ENCODE measurements at regions not wholly inside any gene's neighbourhood (a gene's known extent, or its start where the extent isn't known, plus 50 kb on each side); places are given as distances from the start of the nearest gene placed in this dataset.

DNA sequence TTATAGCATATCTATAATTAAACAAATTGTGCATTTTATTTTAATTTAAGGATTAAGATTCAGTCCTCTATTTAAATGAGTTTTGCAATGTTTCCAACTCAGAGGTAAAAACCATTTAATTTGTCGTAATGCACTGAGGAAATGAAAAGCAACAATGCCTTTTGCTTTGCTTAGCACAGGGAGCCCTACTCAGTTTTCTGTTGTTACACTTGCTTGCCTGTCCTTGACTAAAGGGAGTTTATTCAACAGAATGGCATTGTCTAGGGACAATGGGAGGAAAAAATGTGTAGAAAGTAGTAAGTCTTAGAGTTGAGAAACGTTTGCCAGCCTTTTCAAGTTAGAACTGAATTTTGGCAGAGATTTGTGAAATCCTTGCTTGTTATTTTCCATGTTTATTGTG lies 734.2 kb upstream of the ANO3 start:
- Histone ChIP-seq H3K27ac (ENCODE audit: low read depth, low read length) (no peak overlapping the region), H3K27me3 (ENCODE audit: insufficient read depth, low read length) (no peaks in the 10 kb centered on the region), H3K9me3 (ENCODE audit: control insufficient read depth in 1 of 2, insufficient read depth in 1 of 2, low read depth in 1 of 2, low read length in 2 of 2) (peaks cover 8 to 11% of the 10 kb centered on the region in 2 experiments; a peak in 2 of 4 replicates), H3K4me3 (replicated peaks in 1 of 2; ENCODE audit: low read depth in 1 of 2, low read length in 2 of 2) (no peak overlapping the region), H3K9me2 (ENCODE audit: insufficient read depth) (no peaks in the 10 kb centered on the region), H2AFZ (ENCODE audit: low read depth, low read length, poor library complexity, severe bottlenecking) (no peak overlapping the region), H3K4me2 (ENCODE audit: low read length) (no peak overlapping the region), H3K36me3 (ENCODE audit: control insufficient read depth in 1 of 2, insufficient read depth in 2 of 2, low read length in 2 of 2) (no peaks in the 10 kb centered on the region), H4K20me1 (ENCODE audit: insufficient read depth) (no peaks in the 10 kb centered on the region), H3K79me2 (ENCODE audit: insufficient read depth, low read length) (no peaks in the 10 kb centered on the region), H3K9ac (ENCODE audit: low read length) (no peak overlapping the region), H3K4me1 (ENCODE audit: control insufficient read depth in 1 of 2, insufficient read depth in 2 of 2, low read length in 2 of 2) (no peaks in the 10 kb centered on the region)
- intact Hi-C loops (cut with micrococcal nuclease): no loop called here
- DNase-seq (ENCODE audit: low read depth, low spot score) (no peak), ATAC-seq (no peak)
- POLR2A ChIA-PET: no interaction called here
- TF ChIP-seq RAD21 (IDR thresholded peaks at IDR 0.05; ENCODE audit: low read depth) (no peak), ZFX (IDR thresholded peaks at IDR 0.05) (no peak), EGR1 (IDR thresholded peaks at IDR 0.05; ENCODE audit: low read depth) (no peak), SIN3A (IDR thresholded peaks at IDR 0.05; ENCODE audit: low read depth) (no peak), CBX3 (IDR thresholded peaks at IDR 0.05; ENCODE audit: low read depth) (no peak), ATF3 (IDR thresholded peaks at IDR 0.05) (no peak), POLR2AphosphoS5 (IDR thresholded peaks at IDR 0.05; ENCODE audit: low read depth, low read length) (no peak), EZH2phosphoT487 (IDR thresholded peaks at IDR 0.05; ENCODE audit: borderline replicate concordance) (no peak), TCF7L2 (IDR thresholded peaks at IDR 0.05; ENCODE audit: borderline replicate concordance, extremely low read depth, insufficient read depth, insufficient read length) (no peak)
- TF ChIP-seq, protein P1, sequence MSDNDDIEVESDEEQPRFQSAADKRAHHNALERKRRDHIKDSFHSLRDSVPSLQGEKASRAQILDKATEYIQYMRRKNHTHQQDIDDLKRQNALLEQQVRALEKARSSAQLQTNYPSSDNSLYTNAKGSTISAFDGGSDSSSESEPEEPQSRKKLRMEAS (IDR thresholded peaks at IDR 0.05): no peak
- BruUV-seq (replicated peaks): no TSS peak
- CTCF ChIA-PET: no interaction called here
- RAD21 ChIA-PET (ENCODE audit: low non-redundant PET in 1 of 2, low total read pairs in 2 of 2, uncharacterized antibody in 2 of 2, unreplicated experiment in 2 of 2): no interaction called here

- intact Hi-C loops (cut with micrococcal nuclease): no loop called here
- H3K4me1 ChIP-seq (ENCODE audit: control insufficient read depth in 1 of 2, insufficient read depth in 2 of 2, low read length in 2 of 2): no peaks in the 10 kb centered on the region
- no peaks in the 10 kb centered on the region for H4K20me1 ChIP-seq (ENCODE audit: insufficient read depth)
- BruUV-seq (replicated peaks): no TSS peak
- ATAC-seq (no peak), DNase-seq (ENCODE audit: low read depth, low spot score) (no peak)
- H3K36me3 ChIP-seq (ENCODE audit: control insufficient read depth in 1 of 2, insufficient read depth in 2 of 2, low read length in 2 of 2): no peaks in the 10 kb centered on the region
- no peaks in the 10 kb centered on the region for H3K27me3 ChIP-seq (ENCODE audit: insufficient read depth, low read length)
- peaks cover 10 to 11% of the 10 kb centered on the region in 2 experiments; a peak in 3 of 4 replicates for H3K9me3 ChIP-seq (ENCODE audit: control insufficient read depth in 1 of 2, insufficient read depth in 1 of 2, low read depth in 1 of 2, low read length in 2 of 2)
- no peak overlapping the region for H3K4me3 ChIP-seq (replicated peaks in 1 of 2; ENCODE audit: low read depth in 1 of 2, low read length in 2 of 2)
- POLR2A ChIA-PET: no interaction called here
- no peak overlapping the region for H2AFZ ChIP-seq (ENCODE audit: low read depth, low read length, poor library complexity, severe bottlenecking)
- no peak for TF ChIP-seq FOSL1 (IDR thresholded peaks at IDR 0.05; ENCODE audit: low read depth)
- TF ChIP-seq ELF1 (IDR thresholded peaks at IDR 0.05; ENCODE audit: borderline replicate concordance, low read depth): no peak
- TF ChIP-seq POLR2AphosphoS5 (IDR thresholded peaks at IDR 0.05; ENCODE audit: low read depth, low read length): no peak
- TF ChIP-seq RAD21 (IDR thresholded peaks at IDR 0.05; ENCODE audit: low read depth): no peak
- TF ChIP-seq POLR2A (IDR thresholded peaks at IDR 0.05; ENCODE audit: borderline replicate concordance, extremely low read depth, insufficient read depth, insufficient read length): no peak
- TF ChIP-seq SIN3A (IDR thresholded peaks at IDR 0.05; ENCODE audit: low read depth): no peak
- CTCF ChIA-PET: no interaction called here
- H3K4me2 ChIP-seq (ENCODE audit: low read length): no peak overlapping the region
- no peak overlapping the region for H3K9ac ChIP-seq (ENCODE audit: low read length)
- H3K27ac ChIP-seq (ENCODE audit: low read depth, low read length): no peak overlapping the region
- RAD21 ChIA-PET (ENCODE audit: low non-redundant PET in 1 of 2, low total read pairs in 2 of 2, uncharacterized antibody in 2 of 2, unreplicated experiment in 2 of 2): no interaction called here
- H3K79me2 ChIP-seq (ENCODE audit: insufficient read depth, low read length): no peaks in the 10 kb centered on the region
- H3K9me2 ChIP-seq (ENCODE audit: insufficient read depth): no peaks in the 10 kb centered on the region
These were observed 729.8 kb upstream of the ANO3 start for GRCh38 chr11:25602149-25602548.

Data from HCT116 (cell line).